Transverse colon (tissue), 4 donors: ENCODE measurements at regions not wholly inside any gene's neighbourhood (a gene's known extent, or its start where the extent isn't known, plus 50 kb on each side); places are given as distances from the start of the nearest gene placed in this dataset.

ENCODE experiments used
- DNase-seq: peaks from one replicate; pipeline ENCODE4 v3.0.0-alpha.2; 2019
- H3K27ac ChIP-seq, 4 donors: fragments of 200-600 bp; sonication (generic); 2 replicates each; pipeline ENCODE4 v1.5.1; 2016 to 2018; ENCODE audit warnings: inconsistent platforms in 4 of 4
- H3K27me3 ChIP-seq: fragments of 200-600 bp; sonication (generic); 2 replicates; pipeline ENCODE4 v1.5.1; 2017; ENCODE audit warnings: inconsistent platforms
- H3K36me3 ChIP-seq, 4 donors: fragments of 200-600 bp; sonication (generic); 2 replicates each; pipeline ENCODE4 v1.5.1; 2017 to 2019; ENCODE audit warnings: inconsistent platforms in 4 of 4
- H3K4me1 ChIP-seq, 4 donors: fragments of 200-600 bp; sonication (generic); 2 replicates each; pipeline ENCODE4 v1.5.1; 2017 to 2020; ENCODE audit warnings: inconsistent platforms in 4 of 4
- H3K4me3 ChIP-seq, 4 donors: fragments of 200-600 bp; sonication (generic); 1 replicate in 1 of 4; 2 replicates in 3 of 4; pipeline versions ENCODE4 v1.5.1 to v1.6.1; 2017 to 2019; ENCODE audit warnings: inconsistent platforms in 4 of 4
- H3K9me3 ChIP-seq, 2 donors: fragments of 200-600 bp; sonication (generic); 2 replicates each; pipeline ENCODE4 v1.5.1; 2017 to 2019; ENCODE audit warnings: inconsistent platforms in 2 of 2
- CTCF ChIP-seq, 5 experiments: fragments of 200-600 bp in 3 of 5; fragments of 450-650 bp in 2 of 5; sonication (generic) in 3 of 5; IDR thresholded peaks; 1 replicate in 2 of 5; 2 replicates in 3 of 5; pipeline ENCODE4 v1.5.1; 2016 to 2017; ENCODE audit warnings: antibody characterized with exemption in 5 of 5, inconsistent platforms in 3 of 5, mild to moderate bottlenecking in 2 of 5, moderate library complexity in 1 of 5
- EP300 ChIP-seq: sonication (generic); formaldehyde crosslinking; IDR thresholded peaks from one replicate; pipeline ENCODE4 v1.6.1; 2017; ENCODE audit warnings: antibody characterized with exemption, low read depth
- POLR2A ChIP-seq: fragments of 450-650 bp; IDR thresholded peaks from one replicate; pipeline ENCODE4 v1.6.1; 2016; ENCODE audit warnings: antibody characterized with exemption, mild to moderate bottlenecking, moderate library complexity
- POLR2AphosphoS5 ChIP-seq, 3 donors: sonication (generic); formaldehyde crosslinking; IDR thresholded peaks; one replicate each; pipeline ENCODE4 v1.6.1; 2016; ENCODE audit warnings: antibody characterized with exemption in 3 of 3
- WGBS, 2 donors: methylation state at CpG; one replicate each; pipeline ENCODE4 v1.1.5; 2018; ENCODE audit warnings: low coverage in 1 of 2; 5-methylcytosine and 5-hydroxymethylcytosine counted together
- in situ Hi-C, 4 donors: fragments of 200-750 bp; cut with MboI; loops; one replicate each; pipeline versions ENCODE4 v1.15.0 to v1.15.1; 2017; ENCODE audit warnings: low sequenced_read_pairs in 3 of 4, low pct_ligation_motif_present in 1 of 4, low pct_unique_long_range_greater_than_20kb in 1 of 4
- intact Hi-C: fragments of 100-400 bp; cut with DNase I; formaldehyde crosslinking; loops from one replicate; pipeline ENCODE4 v1.15.1; 2023; ENCODE audit warnings: low total_unique reads

GRCh38 chr10:111784436-111784835 lies 399.1 kb downstream of the GPAM start:
- H3K27me3 ChIP-seq, result no peaks in the 10 kb centered on the region
- in situ Hi-C loops, result no loop called here

GRCh38 chr10:111784946-111785465 lies 398.6 kb downstream of the GPAM start:
- Histone ChIP-seq H3K27ac (no peak overlapping the region), H3K9me3 (no peaks in the 10 kb centered on the region), H3K4me3 (no peak overlapping the region), H3K4me1 (no peaks in the 10 kb centered on the region), H3K36me3 (no peaks in the 10 kb centered on the region), H3K27me3 (no peaks in the 10 kb centered on the region)
- in situ Hi-C loops (no loop called here), intact Hi-C loops (no loop called here)
- WGBS, 2 donors, result 43 to 73% methylated on average over 1 to 2 of the region's 2 CpGs
- TF ChIP-seq EP300, result no peak
- TF ChIP-seq POLR2AphosphoS5 (IDR thresholded peaks at IDR 0.05), result no peak
- no peak for TF ChIP-seq POLR2A
- TF ChIP-seq CTCF (IDR thresholded peaks at IDR 0.05), result no peak
- DNase-seq, result no peak

More at GRCh38 chr10:111784436-111784835, 399.1 kb downstream of the GPAM start:
- Histone ChIP-seq H3K4me3 (no peak overlapping the region), H3K9me3 (no peaks in the 10 kb centered on the region), H3K36me3 (no peaks in the 10 kb centered on the region), H3K4me1 (no peaks in the 10 kb centered on the region), H3K27ac (no peak overlapping the region)
- 20% methylated on average over 1 of the region's 1 CpG; no CpG with 5 or more reads in 1 of the 2 donors for WGBS, 2 donors
- no peak for TF ChIP-seq POLR2A
- no peak for TF ChIP-seq POLR2AphosphoS5 (IDR thresholded peaks at IDR 0.05)
- TF ChIP-seq EP300, result no peak
- TF ChIP-seq CTCF (IDR thresholded peaks at IDR 0.05), result no peak
- no peak for DNase-seq
- intact Hi-C loops, result no loop called here

- no peak overlapping the region for H3K27ac ChIP-seq
- H3K27me3 ChIP-seq, result no peaks in the 10 kb centered on the region
- DNase-seq, result no peak
- intact Hi-C loops (no loop called here), in situ Hi-C loops (no loop called here)
- 60 to 83% methylated on average over 1 of the region's 1 CpG for WGBS, 2 donors
- no peaks in the 10 kb centered on the region for H3K4me1 ChIP-seq
- H3K4me3 ChIP-seq, result no peak overlapping the region
- TF ChIP-seq EP300, result no peak
- TF ChIP-seq CTCF (IDR thresholded peaks at IDR 0.05), result no peak
- no peak for TF ChIP-seq POLR2A
- TF ChIP-seq POLR2AphosphoS5 (IDR thresholded peaks at IDR 0.05), result no peak
- H3K9me3 ChIP-seq, result no peaks in the 10 kb centered on the region
- H3K36me3 ChIP-seq, result no peaks in the 10 kb centered on the region
Observed at GRCh38 chr10:111785921-111786320, 397.6 kb downstream of the GPAM start.

GRCh38 chr10:111789821-111790220 lies 393.7 kb downstream of the GPAM start:
- TF ChIP-seq EP300, result no peak
- no peak for TF ChIP-seq POLR2AphosphoS5 (IDR thresholded peaks at IDR 0.05)
- TF ChIP-seq CTCF (IDR thresholded peaks at IDR 0.05), result no peak
- TF ChIP-seq POLR2A, result no peak
- no peak for DNase-seq
- Histone ChIP-seq H3K27me3 (no peaks in the 10 kb centered on the region), H3K4me3 (no peak overlapping the region), H3K9me3 (no peaks in the 10 kb centered on the region), H3K27ac (no peak overlapping the region), H3K36me3 (no peaks in the 10 kb centered on the region), H3K4me1 (no peaks in the 10 kb centered on the region)
- in situ Hi-C loops, result no loop called here
- intact Hi-C loops, result no loop called here
